Omental fat pad (tissue), 3 donors: ENCODE measurements at regions not wholly inside any gene's neighbourhood (a gene's known extent, or its start where the extent isn't known, plus 50 kb on each side); places are given as distances from the start of the nearest gene placed in this dataset.
A peak's percentile ranks its signal among the peaks of the same experiment; 100 is the strongest.

Experiments used
- ATAC-seq: fragments of 150-250 bp; one replicate; pipeline ENCODE4 v1.9.1; 2016; ENCODE audit warnings: mild to moderate bottlenecking, moderate library complexity; ENCODE audit not compliant: low FRiP score
- DNase-seq: peaks from one replicate; pipeline ENCODE4 v3.0.0-alpha.2; 2019; ENCODE audit warnings: low spot score
- TF ChIP-seq, protein P1 (sequence below), 3 donors: fragments of 450-650 bp; IDR thresholded peaks; one replicate each; pipeline ENCODE4 v1.5.1; 2016 to 2017; ENCODE audit warnings: antibody characterized with exemption in 3 of 3, mild to moderate bottlenecking in 3 of 3, moderate library complexity in 2 of 3

DNA sequence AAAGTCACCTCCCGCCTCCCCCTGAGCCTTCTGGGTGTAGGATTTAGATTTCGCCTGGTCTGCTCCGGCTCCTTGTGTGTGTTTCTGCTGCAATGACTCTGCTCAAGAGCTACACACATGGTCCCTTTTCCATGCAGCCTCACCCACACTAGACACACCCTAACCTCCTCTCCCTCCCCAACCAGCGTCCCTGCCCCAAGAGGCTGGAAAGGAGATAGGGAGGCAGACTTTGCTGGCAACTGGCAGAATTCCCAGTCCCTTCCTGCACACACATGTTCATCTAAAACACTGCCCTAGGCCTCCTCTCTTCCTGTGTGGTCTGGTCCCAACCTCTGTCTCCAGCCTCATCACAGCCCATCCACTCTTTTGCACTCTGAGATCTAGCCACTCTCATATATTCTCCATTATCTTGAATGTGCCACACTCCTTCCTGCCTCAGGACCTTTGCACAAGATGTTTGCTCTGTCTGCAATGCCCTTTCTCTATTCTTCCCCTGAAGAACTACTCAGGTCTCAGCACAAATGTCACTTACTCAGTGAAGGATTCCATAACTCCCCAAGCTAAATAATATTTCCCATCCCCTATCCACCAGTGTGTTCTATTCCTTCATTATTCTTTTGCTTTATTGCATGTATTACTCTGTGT is 253.8 kb downstream of the CDK5RAP2 start:
- TF ChIP-seq, protein P1, sequence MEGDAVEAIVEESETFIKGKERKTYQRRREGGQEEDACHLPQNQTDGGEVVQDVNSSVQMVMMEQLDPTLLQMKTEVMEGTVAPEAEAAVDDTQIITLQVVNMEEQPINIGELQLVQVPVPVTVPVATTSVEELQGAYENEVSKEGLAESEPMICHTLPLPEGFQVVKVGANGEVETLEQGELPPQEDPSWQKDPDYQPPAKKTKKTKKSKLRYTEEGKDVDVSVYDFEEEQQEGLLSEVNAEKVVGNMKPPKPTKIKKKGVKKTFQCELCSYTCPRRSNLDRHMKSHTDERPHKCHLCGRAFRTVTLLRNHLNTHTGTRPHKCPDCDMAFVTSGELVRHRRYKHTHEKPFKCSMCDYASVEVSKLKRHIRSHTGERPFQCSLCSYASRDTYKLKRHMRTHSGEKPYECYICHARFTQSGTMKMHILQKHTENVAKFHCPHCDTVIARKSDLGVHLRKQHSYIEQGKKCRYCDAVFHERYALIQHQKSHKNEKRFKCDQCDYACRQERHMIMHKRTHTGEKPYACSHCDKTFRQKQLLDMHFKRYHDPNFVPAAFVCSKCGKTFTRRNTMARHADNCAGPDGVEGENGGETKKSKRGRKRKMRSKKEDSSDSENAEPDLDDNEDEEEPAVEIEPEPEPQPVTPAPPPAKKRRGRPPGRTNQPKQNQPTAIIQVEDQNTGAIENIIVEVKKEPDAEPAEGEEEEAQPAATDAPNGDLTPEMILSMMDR (IDR thresholded peaks at IDR 0.05): no peak
- ATAC-seq: peak; percentile 14
- no peak for DNase-seq

DNA sequence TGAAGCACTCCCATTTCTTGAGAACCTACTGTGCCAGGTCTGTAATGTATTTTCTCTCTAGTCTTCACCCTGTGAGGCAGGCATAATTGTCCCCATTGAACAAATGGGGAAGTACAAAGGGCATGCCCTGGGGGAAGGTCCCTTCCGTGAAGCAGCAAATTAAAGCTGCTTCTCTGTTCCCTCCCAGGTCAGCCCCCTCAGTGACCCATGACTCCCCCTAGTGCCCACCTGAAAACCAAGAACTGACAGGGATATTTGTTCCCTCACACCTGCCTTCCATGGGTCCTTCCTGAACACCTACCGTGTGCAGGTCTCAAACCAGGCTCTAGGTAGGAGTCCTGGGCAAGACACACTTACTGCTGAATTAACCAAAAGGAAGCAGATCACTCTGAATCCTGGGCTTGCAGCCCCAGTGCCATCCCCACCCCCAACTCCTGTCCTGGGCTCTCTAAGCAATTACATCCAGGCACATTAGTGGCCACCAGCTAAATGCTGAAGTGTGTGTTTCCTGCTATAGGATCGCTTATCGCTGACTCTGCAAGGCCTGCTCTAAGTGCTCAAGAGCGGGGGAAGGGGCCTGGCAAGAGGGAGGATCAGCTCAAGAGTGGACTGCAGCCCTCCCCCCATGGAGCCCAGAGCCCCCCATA is 254.8 kb downstream of the CDK5RAP2 start:
- TF ChIP-seq, protein P1 (IDR thresholded peaks at IDR 0.05): no peak
- ATAC-seq (no peak), DNase-seq (no peak)

DNA sequence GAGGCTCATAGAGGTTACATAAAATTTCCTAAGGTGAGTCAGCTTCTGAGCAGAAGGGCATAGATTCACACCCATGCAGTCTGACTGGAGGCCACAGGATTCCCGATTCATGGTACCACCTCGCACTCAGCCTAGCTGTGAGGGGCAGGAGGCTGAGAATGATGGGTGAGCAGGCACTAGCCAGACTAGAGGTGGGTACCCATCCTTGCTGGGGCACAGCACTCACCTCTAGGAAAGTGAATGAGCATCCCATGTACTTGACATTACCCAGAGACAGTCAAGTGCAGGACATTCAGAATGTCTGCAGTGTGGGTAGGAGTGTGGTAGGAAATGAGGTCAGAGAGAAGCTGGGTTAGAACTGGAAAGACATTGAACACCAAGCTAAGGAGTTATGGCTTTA is 255.5 kb downstream of the CDK5RAP2 start:
- TF ChIP-seq, protein P1 (IDR thresholded peaks at IDR 0.05): no peak
- ATAC-seq (no peak), DNase-seq (no peak)

DNA sequence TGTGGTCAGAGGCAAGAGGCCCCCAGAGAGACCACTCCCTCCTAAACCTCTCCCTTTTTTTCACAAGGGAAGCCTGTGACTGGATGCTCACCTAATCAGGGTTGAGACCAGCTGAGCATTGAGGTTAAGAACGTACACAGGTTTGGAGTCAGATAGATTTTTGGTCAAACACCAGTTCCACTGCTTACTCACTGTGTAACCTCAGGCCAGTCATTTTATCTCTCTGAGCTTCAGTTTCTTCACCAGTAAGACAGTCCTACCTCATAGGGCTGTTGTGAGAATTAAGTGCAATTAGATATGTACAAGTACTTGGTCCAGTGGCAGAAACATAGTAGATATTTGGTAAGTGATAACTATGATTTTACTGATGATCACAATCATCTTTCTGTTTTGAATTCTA is 256.8 kb downstream of the CDK5RAP2 start:
- TF ChIP-seq, protein P1 (IDR thresholded peaks at IDR 0.05): no peak
- no peak for DNase-seq
- no peak for ATAC-seq

DNA sequence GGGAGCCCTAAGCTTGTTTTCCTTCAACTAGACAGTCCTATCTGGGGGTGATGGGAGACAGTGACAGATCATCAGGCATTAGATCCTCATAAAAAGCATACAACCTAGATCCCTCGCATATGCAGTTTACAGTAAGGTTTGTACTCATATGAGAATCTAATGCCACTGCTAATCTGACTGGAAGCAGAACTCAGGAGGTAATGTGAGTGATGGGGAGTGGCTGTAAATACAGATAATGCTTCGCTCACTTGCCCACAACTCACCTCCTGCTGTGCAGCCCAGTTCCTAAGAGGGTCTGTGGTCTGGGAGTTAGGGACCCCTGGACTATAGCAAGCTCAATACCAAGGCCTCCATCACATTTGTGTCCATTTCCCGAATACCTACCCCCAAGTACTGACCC is 260.5 kb downstream of the CDK5RAP2 start:
- ATAC-seq (no peak), DNase-seq (no peak)
- TF ChIP-seq, protein P1 (IDR thresholded peaks at IDR 0.05): no peak

DNA sequence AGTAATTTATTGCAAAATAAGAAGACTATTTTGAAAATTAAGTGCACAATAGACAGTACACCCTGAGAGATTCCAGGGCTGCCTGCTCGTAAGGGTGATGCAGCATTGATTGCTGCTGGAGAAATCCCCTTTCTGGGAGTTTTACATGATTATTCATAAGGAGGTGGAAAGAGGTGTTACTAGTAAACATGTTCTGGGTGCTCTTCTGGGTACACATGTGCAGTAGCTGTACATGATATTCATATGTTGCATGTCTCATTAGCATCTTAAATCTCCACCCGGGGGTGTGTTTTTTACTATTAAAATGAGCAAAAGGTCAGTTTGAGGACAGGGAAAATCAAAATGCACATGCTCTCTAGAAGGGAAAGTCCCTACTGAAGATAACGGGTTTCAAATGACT is 264.8 kb downstream of the CDK5RAP2 start:
- ATAC-seq: no peak
- no peak for DNase-seq
- TF ChIP-seq, protein P1 (IDR thresholded peaks at IDR 0.05): no peak

DNA sequence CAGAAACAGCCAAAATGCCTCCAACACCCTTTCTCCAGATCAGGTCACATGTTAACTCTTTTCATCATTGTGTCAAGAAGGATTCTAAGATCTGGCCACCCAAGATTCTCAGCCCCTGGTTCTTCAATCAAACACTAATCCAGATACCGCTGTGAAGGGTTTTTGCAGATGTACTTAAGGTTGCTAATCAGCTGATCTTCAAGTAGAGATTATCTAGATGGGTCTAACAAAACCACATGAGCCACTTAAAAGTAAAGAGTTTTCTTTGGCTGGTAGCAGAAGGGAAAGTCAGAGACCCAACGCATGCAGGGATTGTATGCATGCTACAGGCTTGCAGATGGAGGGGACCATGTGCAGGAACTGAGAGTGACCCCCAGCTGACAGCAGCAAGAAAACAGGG is 267.9 kb downstream of the CDK5RAP2 start:
- TF ChIP-seq, protein P1 (IDR thresholded peaks at IDR 0.05): no peak
- ATAC-seq (no peak), DNase-seq (no peak)
